K562 (cell line): ENCODE measurements at regions not wholly inside any gene's neighbourhood (a gene's known extent, or its start where the extent isn't known, plus 50 kb on each side); places are given as distances from the start of the nearest gene placed in this dataset.

Experiments used
- ATAC-seq: fragments of 200-7000 bp; cut with Tn5 transposase; 3 replicates; pipeline ENCODE4 v1.9.1; 2020; ENCODE audit warnings: moderate library complexity
- BruUV-seq: library from RNA; stranded (reverse); fragments of 400-500 nt; replicated peaks from 2 replicates; lab custom pipeline; 2021; lab: Mats Ljungman, UMichigan
- CTCF ChIA-PET: fragments of 300-600 bp; formaldehyde crosslinking; extraction: SDS; loops from one replicate; lab custom pipeline; 2021; ENCODE audit warnings: low intra/inter-chr PET ratio; lab: Yijun Ruan, JAX
- POLR2A ChIA-PET: fragments of 300-600, 350-650 bp; sonication (Branson Sonifier 250); formaldehyde crosslinking; extraction: SDS; loops from one replicate; lab custom pipeline; 2021; ENCODE audit warnings: antibody characterized with exemption, inconsistent platforms; lab: Yijun Ruan, JAX
- DNase-seq, 4 experiments: peaks; one replicate each; pipeline versions ENCODE4 v3.0.0 to v3.0.0-alpha.2; 2011 to 2018; ENCODE audit warnings: low spot score in 3 of 4, mixed read lengths in 3 of 4; ENCODE audit errors: extremely low read depth in 1 of 4
- FAIRE-seq: peaks from 2 replicates; lab custom pipeline; 2011; peaks lifted over from hg19 to GRCh38; lab: Jason Lieb, UNC
- H2AFZ ChIP-seq: 2 replicates; pipeline ENCODE4 v1.6.0; 2011; ENCODE audit warnings: low read depth, low read length, control low read depth, inconsistent platforms
- H3K27ac ChIP-seq: fragments of 200-600 bp; 3 replicates; pipeline ENCODE4 v1.8.0; 2011; ENCODE audit warnings: low read depth, mild to moderate bottlenecking, control low read depth, inconsistent platforms, low read length, moderate library complexity, mixed read lengths; ENCODE audit errors: extremely low read depth
- H3K27me3 ChIP-seq, 2 experiments: fragments of 300-600 bp in 1 of 2; 2 replicates in 1 of 2; 3 replicates in 1 of 2; pipeline versions ENCODE4 v1.6.0 to v1.8.0; 2011; ENCODE audit warnings: inconsistent platforms in 2 of 2, low read length in 2 of 2, mild to moderate bottlenecking in 1 of 2, mixed read lengths in 1 of 2, moderate library complexity in 1 of 2; ENCODE audit not compliant: control insufficient read depth in 2 of 2, insufficient read depth in 2 of 2
- H3K36me3 ChIP-seq: fragments of 300-600 bp; 3 replicates; pipeline ENCODE4 v1.8.0; 2011; ENCODE audit warnings: mild to moderate bottlenecking, low read length, inconsistent platforms; ENCODE audit not compliant: control insufficient read depth, insufficient read depth
- H3K4me1 ChIP-seq, 2 experiments: fragments of 200-600 bp in 1 of 2; replicated peaks in 1 of 2; 2 replicates in 1 of 2; 3 replicates in 1 of 2; pipeline versions ENCODE4 v1.5.1 to v1.8.0; 2011; ENCODE audit warnings: inconsistent platforms in 2 of 2, low read length in 2 of 2, mild to moderate bottlenecking in 1 of 2, mixed read lengths in 1 of 2, moderate library complexity in 1 of 2; ENCODE audit not compliant: control insufficient read depth in 2 of 2, insufficient read depth in 2 of 2
- H3K4me2 ChIP-seq: 2 replicates; pipeline ENCODE4 v1.6.1; 2011; ENCODE audit warnings: low read length, control low read depth, inconsistent platforms, mixed read lengths; ENCODE audit not compliant: insufficient read depth
- H3K4me3 ChIP-seq: fragments of 200-600 bp; sonication (generic), shearing (Covaris generic); 2 replicates; pipeline ENCODE4 v1.5.1; 2016; ENCODE audit warnings: control low read depth, inconsistent platforms
- H3K79me2 ChIP-seq: fragments of 200-600 bp; 3 replicates; pipeline ENCODE4 v1.8.0; 2011; ENCODE audit warnings: low read length, inconsistent platforms; ENCODE audit not compliant: control insufficient read depth, insufficient read depth
- H3K9ac ChIP-seq, 2 experiments: 2 replicates each; pipeline versions ENCODE4 v1.6.0 to v1.6.1; 2011; ENCODE audit warnings: low read depth in 2 of 2, low read length in 2 of 2, control low read depth in 1 of 2, inconsistent platforms in 1 of 2, mild to moderate bottlenecking in 1 of 2, mixed read lengths in 1 of 2; ENCODE audit not compliant: insufficient read depth in 1 of 2
- H3K9me1 ChIP-seq: one replicate; pipeline ENCODE4 v1.6.0; 2011; ENCODE audit warnings: inconsistent platforms, mild to moderate bottlenecking, low read length, moderate library complexity; ENCODE audit not compliant: control insufficient read depth, insufficient read depth
- H3K9me3 ChIP-seq: replicated peaks from 2 replicates; pipeline ENCODE4 v1.5.1; 2011; ENCODE audit warnings: low read depth, low read length, inconsistent platforms; ENCODE audit not compliant: control insufficient read depth, insufficient read depth
- H4K20me1 ChIP-seq: replicated peaks from 2 replicates; pipeline ENCODE4 v1.6.1; 2011; ENCODE audit warnings: low read length, inconsistent platforms, mixed read lengths; ENCODE audit not compliant: control insufficient read depth, insufficient read depth
- ARHGAP35 ChIP-seq: fragments of 450-650 bp; IDR thresholded peaks from 2 replicates; pipeline ENCODE4 v1.6.1; 2018; ENCODE audit not compliant: partially characterized antibody
- C11orf30 ChIP-seq: fragments of 450-650 bp; IDR thresholded peaks from 2 replicates; pipeline ENCODE4 v1.6.1; 2016; ENCODE audit warnings: low read depth, mild to moderate bottlenecking
- CHD2 ChIP-seq: IDR thresholded peaks from 2 replicates; pipeline ENCODE4 v1.6.1; 2011; ENCODE audit warnings: low read depth, low read length
- CREB3 ChIP-seq: fragments of 450-650 bp; conservative IDR thresholded peaks from 2 replicates; pipeline ENCODE4 v1.6.1; 2016; ENCODE audit warnings: missing genetic modification characterization, low read depth, mild to moderate bottlenecking, missing compliant biosample characterization, moderate library complexity
- GABPB1 ChIP-seq: sonication (generic); formaldehyde crosslinking; IDR thresholded peaks from 2 replicates; pipeline ENCODE4 v1.8.0; 2022; ENCODE audit warnings: mild to moderate bottlenecking, missing genetic modification reagents
- GATA2 ChIP-seq: sonication (generic); formaldehyde crosslinking; IDR thresholded peaks from 2 replicates; pipeline ENCODE4 v1.4.0; 2020; ENCODE audit warnings: mild to moderate bottlenecking, missing genetic modification reagents
- HLTF ChIP-seq: fragments of 450-650 bp; IDR thresholded peaks from 2 replicates; pipeline ENCODE4 v1.6.1; 2016
- HMGN3 ChIP-seq: IDR thresholded peaks from 2 replicates; pipeline ENCODE4 v1.6.1; 2011; ENCODE audit warnings: borderline replicate concordance, low read depth, mild to moderate bottlenecking, mixed read lengths, low read length; ENCODE audit not compliant: insufficient read length; ENCODE audit errors: extremely low read depth
- MAFK ChIP-seq: IDR thresholded peaks from 2 replicates; pipeline ENCODE4 v1.6.1; 2011; ENCODE audit warnings: low read length, improper control_type of control experiment
- TSHZ1 ChIP-seq: fragments of 250-450 bp; sonication (Bioruptor Pico); IDR thresholded peaks from 2 replicates; pipeline ENCODE4 v1.4.0; 2020; ENCODE audit warnings: mild to moderate bottlenecking, moderate library complexity
- USF1 ChIP-seq: sonication (generic); formaldehyde crosslinking; IDR thresholded peaks from 2 replicates; pipeline ENCODE4 v1.9.0; 2022; ENCODE audit warnings: mild to moderate bottlenecking, missing genetic modification reagents
- VEZF1 ChIP-seq: fragments of 200-800 bp; sonication (Bioruptor generic); IDR thresholded peaks from 2 replicates; pipeline ENCODE4 v1.6.1; 2017; ENCODE audit warnings: missing genetic modification characterization, missing compliant biosample characterization
- ZNF584 ChIP-seq: fragments of 200-800 bp; sonication (Bioruptor generic); IDR thresholded peaks from 2 replicates; pipeline ENCODE4 v1.6.1; 2016; ENCODE audit warnings: low read depth, mild to moderate bottlenecking, missing genetic modification characterization, missing compliant biosample characterization
- WGBS: fragments of 100-300 bp; shearing (Covaris generic); methylation state at CpG from one replicate; pipeline ENCODE4 v1.1.6; 2016; ENCODE audit warnings: low coverage, mixed read lengths; ENCODE audit not compliant: insufficient coverage; ENCODE audit errors: missing lambda C conversion rate; 5-methylcytosine and 5-hydroxymethylcytosine counted together
- in situ Hi-C: fragments of 300-500 bp; cut with MboI; formaldehyde crosslinking; loops from 4 replicates; pipeline ENCODE4 v1.15.0; 2018; ENCODE audit warnings: inconsistent platforms, mixed read lengths
- intact Hi-C: fragments of 100-400 bp; cut with micrococcal nuclease; formaldehyde crosslinking; loops from 2 replicates; pipeline ENCODE4 v1.14.2; 2022

- TF ChIP-seq VEZF1 (CRISPR knock-in tag) (no peak), GABPB1 (CRISPR knock-in tag) (no peak), C11orf30 (no peak), USF1 (CRISPR knock-in tag) (no peak)
Measured at GRCh38 chr6:71079677-71080076, 122.8 kb upstream of the B3GAT2 start (continued).

GRCh38 chr6:71080133-71080532, 123.3 kb upstream of the B3GAT2 start:
- TF ChIP-seq HMGN3 (no peak), CREB3 (no peak), USF1 (CRISPR knock-in tag) (no peak), ZNF584 (CRISPR knock-in tag) (no peak), GATA2 (CRISPR knock-in tag) (no peak), CHD2 (no peak), TSHZ1 (CRISPR knock-in tag) (no peak), HLTF (no peak), ARHGAP35 (no peak), MAFK (no peak)
- 0% methylated on average over 2 of the region's 2 CpGs for WGBS

More at GRCh38 chr6:71080133-71080532, 123.3 kb upstream of the B3GAT2 start:
- no peaks in the 10 kb centered on the region for H3K9me3 ChIP-seq
- H3K9me1 ChIP-seq, result no peaks in the 10 kb centered on the region
- H3K4me2 ChIP-seq, result no peak overlapping the region
- BruUV-seq, result no TSS peak
- H3K4me1 ChIP-seq, result no peaks in the 10 kb centered on the region
- CTCF ChIA-PET, result no interaction called here
- intact Hi-C loops (no loop called here), in situ Hi-C loops (no loop called here)
- no peak for DNase-seq
- FAIRE-seq, result no peak
- H3K79me2 ChIP-seq, result no peaks in the 10 kb centered on the region
- POLR2A ChIA-PET, result no interaction called here
- H3K4me3 ChIP-seq, result no peak overlapping the region
- no peaks in the 10 kb centered on the region for H3K27me3 ChIP-seq
- H3K36me3 ChIP-seq, result no peaks in the 10 kb centered on the region
- H3K27ac ChIP-seq, result no peak overlapping the region
- no peak for ATAC-seq
- H3K9ac ChIP-seq, result no peak overlapping the region
- no peak overlapping the region for H2AFZ ChIP-seq
- no peaks in the 10 kb centered on the region for H4K20me1 ChIP-seq
